ENCODE measurements at regions not wholly inside any gene's neighbourhood (a gene's known extent, or its start where the extent isn't known, plus 50 kb on each side); places are given as distances from the start of the nearest gene placed in this dataset.

DNA sequence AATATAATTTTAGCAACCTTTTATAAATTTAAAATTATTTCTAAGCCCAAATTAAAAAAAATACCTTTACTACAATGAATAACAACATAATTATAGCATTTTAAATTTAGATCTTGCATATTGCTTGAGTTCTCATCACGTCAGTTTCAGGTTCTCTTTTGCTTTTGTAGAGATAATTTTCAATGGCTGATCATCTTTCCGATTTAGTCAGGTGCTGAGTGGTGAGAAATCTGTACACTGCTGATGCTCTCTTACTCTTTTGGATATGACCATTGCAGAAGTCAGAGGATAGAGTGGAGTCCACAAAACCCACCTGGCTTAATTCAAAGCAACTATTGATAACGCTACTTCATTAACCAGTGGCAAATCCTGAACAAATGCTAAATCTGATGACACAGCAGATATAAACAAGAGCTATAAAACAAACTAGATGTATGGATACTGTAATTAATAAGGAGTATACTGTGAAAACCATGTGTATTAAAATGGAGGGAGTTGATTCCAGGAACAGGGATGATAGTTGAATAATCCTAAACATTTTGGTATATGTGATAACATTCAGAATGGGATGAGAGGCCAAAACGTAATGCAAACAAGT is 394.8 kb downstream of the CSNK1G3 start:
- no peaks in the 10 kb centered on the region for H3K4me1 ChIP-seq
- no peaks in the 10 kb centered on the region for H3K27me3 ChIP-seq
- no peak overlapping the region for H3K4me3 ChIP-seq (replicated peaks in 1 of 3)
- 80 to 95% methylated on average over 4 of the region's 4 CpGs for WGBS, 2 donors
- no peaks in the 10 kb centered on the region for H3K9me3 ChIP-seq
- H3K27ac ChIP-seq, result no peak overlapping the region
- H3K36me3 ChIP-seq, result no peaks in the 10 kb centered on the region
- intact Hi-C loops (cut with DNase I), result no loop called here
- TF ChIP-seq POLR2A (IDR thresholded peaks at IDR 0.05), result no peak
- TF ChIP-seq CTCF (IDR thresholded peaks at IDR 0.05), result no peak
- DNase-seq, result no peak

DNA sequence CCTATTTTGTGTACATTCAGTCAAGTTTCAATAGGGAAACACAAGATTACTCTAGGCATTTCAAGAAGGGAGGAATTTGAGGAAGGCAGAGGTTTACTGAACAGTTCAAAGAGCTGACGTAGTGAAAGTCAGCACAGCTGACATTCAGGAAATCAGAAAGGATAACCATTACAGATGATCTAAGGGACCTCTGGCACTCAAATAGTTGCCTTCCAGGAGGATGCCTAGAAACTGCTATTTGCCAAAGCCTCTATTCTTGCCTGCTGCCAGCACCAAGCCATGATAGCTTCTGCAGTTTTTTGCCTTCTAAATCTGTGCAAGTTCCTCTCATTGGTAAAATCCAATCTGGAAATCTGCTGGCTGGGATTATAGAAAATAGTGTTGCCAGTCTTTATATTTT is 373.1 kb downstream of the CSNK1G3 start:
- WGBS, 2 donors, result 87 to 88% methylated on average over 1 of the region's 1 CpG
- Histone ChIP-seq H3K27me3 (no peaks in the 10 kb centered on the region), H3K9me3 (no peaks in the 10 kb centered on the region), H3K36me3 (no peaks in the 10 kb centered on the region), H3K4me3 (replicated peaks in 1 of 3) (no peak overlapping the region), H3K27ac (no peak overlapping the region), H3K4me1 (peaks cover 4 to 9% of the 10 kb centered on the region in 2 donors)
- TF ChIP-seq CTCF (IDR thresholded peaks at IDR 0.05) (no peak), POLR2A (IDR thresholded peaks at IDR 0.05) (no peak)
- intact Hi-C loops (cut with DNase I), result no loop called here
- DNase-seq, result no peak

DNA sequence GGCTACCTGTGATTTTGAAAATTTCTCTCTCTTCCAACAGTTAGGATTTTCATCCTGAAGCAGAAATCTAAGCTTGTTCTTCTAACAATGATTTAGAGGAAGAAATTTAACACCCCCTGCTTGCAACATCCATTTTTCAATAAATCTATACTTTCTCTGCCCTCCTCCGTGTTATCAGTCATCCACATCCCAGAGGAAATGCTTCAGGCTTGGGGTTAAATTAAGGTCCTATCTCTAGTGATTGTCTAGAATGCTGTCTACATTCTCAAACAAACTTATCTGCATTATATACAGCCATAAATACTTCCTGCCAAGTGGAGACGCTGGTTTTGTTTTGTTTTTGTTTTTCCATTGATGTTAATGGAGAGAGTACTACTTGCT is 371.0 kb downstream of the CSNK1G3 start:
- H3K4me1 ChIP-seq, result peaks cover 4 to 9% of the 10 kb centered on the region in 2 donors
- H3K36me3 ChIP-seq, result no peaks in the 10 kb centered on the region
- WGBS, 2 donors, result 40 to 58% methylated on average over 2 of the region's 2 CpGs
- no peaks in the 10 kb centered on the region for H3K9me3 ChIP-seq
- no peaks in the 10 kb centered on the region for H3K27me3 ChIP-seq
- H3K27ac ChIP-seq, result no peak overlapping the region
- DNase-seq, result no peak
- H3K4me3 ChIP-seq (replicated peaks in 1 of 3), result no peak overlapping the region
- TF ChIP-seq POLR2A (IDR thresholded peaks at IDR 0.05), result no peak
- no peak for TF ChIP-seq CTCF (IDR thresholded peaks at IDR 0.05)
- intact Hi-C loops (cut with DNase I), result no loop called here

DNA sequence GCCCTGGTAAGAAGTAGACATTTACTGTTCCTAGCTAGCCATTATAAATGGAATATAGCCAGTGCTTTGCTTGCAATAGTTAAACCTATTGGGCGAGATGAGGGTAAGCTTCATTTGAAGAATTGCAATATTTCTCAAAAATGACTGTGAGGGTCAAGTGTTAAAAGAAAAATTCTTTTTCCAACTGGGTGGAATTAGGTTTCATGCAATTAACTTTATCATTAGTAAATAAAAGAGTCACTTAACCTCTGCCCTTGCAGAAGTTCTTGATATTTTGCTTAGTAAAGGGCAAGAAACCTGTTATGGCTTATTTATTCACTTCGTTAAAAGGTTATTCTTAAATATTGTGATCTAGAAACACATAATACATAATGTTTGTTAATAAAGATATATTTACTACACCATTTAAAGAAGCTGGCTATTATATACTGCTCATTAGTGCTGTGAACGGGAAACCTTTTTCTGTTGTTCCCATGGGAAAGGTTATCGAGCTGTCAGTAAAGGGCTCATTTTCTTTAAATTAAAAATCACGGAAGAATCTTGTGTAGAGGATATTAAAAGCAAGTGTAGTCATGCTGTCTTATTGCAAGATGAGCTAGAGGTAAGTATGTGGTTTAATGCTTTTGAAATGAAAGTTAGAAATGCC is 370.5 kb downstream of the CSNK1G3 start:
- Histone ChIP-seq H3K36me3 (no peaks in the 10 kb centered on the region), H3K9me3 (no peaks in the 10 kb centered on the region), H3K27me3 (no peaks in the 10 kb centered on the region), H3K4me1 (peaks cover 4 to 9% of the 10 kb centered on the region in 2 donors), H3K27ac (no peak overlapping the region), H3K4me3 (replicated peaks in 1 of 3) (no peak overlapping the region)
- TF ChIP-seq CTCF (IDR thresholded peaks at IDR 0.05) (no peak), POLR2A (IDR thresholded peaks at IDR 0.05) (no peak)
- 76 to 79% methylated on average over 5 of the region's 5 CpGs for WGBS, 2 donors
- DNase-seq, result no peak
- intact Hi-C loops (cut with DNase I), result no loop called here

DNA sequence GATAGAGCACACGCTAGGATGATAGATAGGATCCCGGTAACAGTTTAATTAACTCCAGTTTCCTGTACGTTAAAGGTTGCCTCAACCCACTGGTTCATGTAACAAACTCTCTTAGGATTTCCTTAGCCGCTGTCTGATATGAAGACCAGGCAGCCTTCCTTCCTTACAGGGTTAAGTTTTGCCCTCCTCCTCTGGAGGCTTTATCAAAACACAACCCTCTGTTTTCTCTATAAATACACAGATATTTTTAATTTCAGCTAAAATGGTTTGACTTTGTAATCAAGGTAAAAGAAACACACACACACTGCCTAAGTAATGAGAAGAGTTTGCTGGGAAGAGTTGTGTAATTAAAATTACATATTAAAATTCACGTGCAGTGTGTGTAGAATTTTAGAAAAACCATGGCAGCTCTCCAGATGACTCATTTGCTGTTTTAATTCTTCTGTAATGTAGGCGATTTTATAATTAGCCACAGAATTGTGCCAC is 369.8 kb downstream of the CSNK1G3 start:
- TF ChIP-seq POLR2A (IDR thresholded peaks at IDR 0.05) (no peak), CTCF (IDR thresholded peaks at IDR 0.05) (no peak)
- DNase-seq, result no peak
- Histone ChIP-seq H3K9me3 (no peaks in the 10 kb centered on the region), H3K27ac (no peak overlapping the region), H3K4me3 (replicated peaks in 1 of 3) (no peak overlapping the region), H3K27me3 (no peaks in the 10 kb centered on the region), H3K4me1 (peaks cover 4 to 9% of the 10 kb centered on the region in 2 donors), H3K36me3 (no peaks in the 10 kb centered on the region)
- 35 to 36% methylated on average over 6 of the region's 6 CpGs for WGBS, 2 donors
- intact Hi-C loops (cut with DNase I), result no loop called here

Data from thyroid gland (tissue), 4 donors.